SK-N-SH treated with all-trans-retinoic acid at 6 μM for 48 hours (cell line): ENCODE measurements at regions not wholly inside any gene's neighbourhood (a gene's known extent, or its start where the extent isn't known, plus 50 kb on each side); places are given as distances from the start of the nearest gene placed in this dataset.

Experiments
- ATAC-seq: fragments of 200-7000 bp; cut with Tn5 transposase; 3 replicates; pipeline ENCODE4 v1.9.1; 2020; ENCODE audit warnings: mild to moderate bottlenecking, moderate library complexity
- ARNTL ChIP-seq: fragments of 450-650 bp; formaldehyde crosslinking; IDR thresholded peaks from 2 replicates; pipeline ENCODE4 v1.5.0; 2020; ENCODE audit warnings: low read depth, mild to moderate bottlenecking, moderate library complexity, borderline replicate concordance
- CREB5 ChIP-seq: fragments of 250-450 bp; sonication (Bioruptor Pico); IDR thresholded peaks from 2 replicates; pipeline ENCODE4 v1.5.1; 2020; ENCODE audit warnings: low read depth, mild to moderate bottlenecking, moderate library complexity
- CSDC2 ChIP-seq: fragments of 250-450 bp; sonication (Bioruptor Pico); IDR thresholded peaks from 2 replicates; pipeline ENCODE4 v1.5.0; 2020; ENCODE audit warnings: mild to moderate bottlenecking, moderate library complexity
- ESRRG ChIP-seq: fragments of 250-450 bp; sonication (Bioruptor Pico); IDR thresholded peaks from 2 replicates; pipeline ENCODE4 v1.6.1; 2021; ENCODE audit warnings: mild to moderate bottlenecking
- GLIS3 ChIP-seq: fragments of 250-450 bp; sonication (Bioruptor Pico); IDR thresholded peaks from 2 replicates; pipeline ENCODE4 v1.5.0; 2020; ENCODE audit warnings: mild to moderate bottlenecking, moderate library complexity
- ISL1 ChIP-seq: fragments of 250-450 bp; sonication (Bioruptor Pico); IDR thresholded peaks from 2 replicates; pipeline ENCODE4 v2.1.2; 2022; ENCODE audit warnings: mild to moderate bottlenecking, moderate library complexity
- OSR1 ChIP-seq: fragments of 250-450 bp; sonication (Bioruptor Pico); IDR thresholded peaks from 2 replicates; pipeline ENCODE4 v1.8.0; 2022; ENCODE audit warnings: moderate library complexity, mild to moderate bottlenecking, inconsistent platforms
- POU6F1 ChIP-seq: fragments of 250-450 bp; sonication (Bioruptor Pico); IDR thresholded peaks from 2 replicates; pipeline ENCODE4 v1.8.0; 2021; ENCODE audit warnings: low read depth, mild to moderate bottlenecking, moderate library complexity, borderline replicate concordance
- PPARA ChIP-seq: fragments of 250-450 bp; sonication (Bioruptor Pico); IDR thresholded peaks from 2 replicates; pipeline ENCODE4 v1.5.0; 2020; ENCODE audit warnings: mild to moderate bottlenecking, borderline replicate concordance
- RARB ChIP-seq: fragments of 250-450 bp; sonication (Bioruptor Pico); IDR thresholded peaks from 2 replicates; pipeline ENCODE4 v1.8.0; 2021; ENCODE audit warnings: mild to moderate bottlenecking, moderate library complexity
- SNAI2 ChIP-seq: fragments of 250-450 bp; sonication (Bioruptor Pico); IDR thresholded peaks from 2 replicates; pipeline ENCODE4 v1.5.0; 2020; ENCODE audit warnings: mild to moderate bottlenecking, moderate library complexity
- TOX ChIP-seq: fragments of 250-450 bp; sonication (Bioruptor Pico); IDR thresholded peaks from 2 replicates; pipeline ENCODE4 v1.8.0; 2021; ENCODE audit warnings: mild to moderate bottlenecking, moderate library complexity, borderline replicate concordance
- ZC3H10 ChIP-seq: fragments of 250-450 bp; sonication (Bioruptor Pico); IDR thresholded peaks from 2 replicates; pipeline ENCODE4 v1.5.1; 2021; ENCODE audit warnings: mild to moderate bottlenecking, moderate library complexity
- ZFP3 ChIP-seq: fragments of 250-450 bp; sonication (Bioruptor Pico); IDR thresholded peaks from 2 replicates; pipeline ENCODE4 v1.5.0; 2020; ENCODE audit warnings: mild to moderate bottlenecking, moderate library complexity
- ZNF565 ChIP-seq: fragments of 450-650 bp; formaldehyde crosslinking; conservative IDR thresholded peaks from 2 replicates; pipeline ENCODE4 v1.5.0; 2020; ENCODE audit warnings: low read depth, mild to moderate bottlenecking, moderate library complexity
- ZNF70 ChIP-seq: fragments of 450-650 bp; formaldehyde crosslinking; IDR thresholded peaks from 2 replicates; pipeline ENCODE4 v1.5.0; 2020; ENCODE audit warnings: mild to moderate bottlenecking, moderate library complexity
- ZNF8 ChIP-seq: fragments of 450-650 bp; formaldehyde crosslinking; IDR thresholded peaks from 2 replicates; pipeline ENCODE4 v1.5.0; 2020; ENCODE audit warnings: mild to moderate bottlenecking, moderate library complexity
- TF ChIP-seq, protein P1 (sequence below): fragments of 250-450 bp; sonication (Bioruptor Pico); IDR thresholded peaks from 2 replicates; pipeline ENCODE4 v1.5.0; 2020; ENCODE audit warnings: mild to moderate bottlenecking, moderate library complexity
- TF ChIP-seq, protein P2 (sequence below): fragments of 250-450 bp; sonication (Bioruptor Pico); IDR thresholded peaks from 2 replicates; pipeline ENCODE4 v1.5.1; 2021; ENCODE audit warnings: mild to moderate bottlenecking, moderate library complexity

GRCh38 chr16:13338044-13338443 is 436.6 kb downstream of the SHISA9 start (continued):
- TF ChIP-seq, protein P1, sequence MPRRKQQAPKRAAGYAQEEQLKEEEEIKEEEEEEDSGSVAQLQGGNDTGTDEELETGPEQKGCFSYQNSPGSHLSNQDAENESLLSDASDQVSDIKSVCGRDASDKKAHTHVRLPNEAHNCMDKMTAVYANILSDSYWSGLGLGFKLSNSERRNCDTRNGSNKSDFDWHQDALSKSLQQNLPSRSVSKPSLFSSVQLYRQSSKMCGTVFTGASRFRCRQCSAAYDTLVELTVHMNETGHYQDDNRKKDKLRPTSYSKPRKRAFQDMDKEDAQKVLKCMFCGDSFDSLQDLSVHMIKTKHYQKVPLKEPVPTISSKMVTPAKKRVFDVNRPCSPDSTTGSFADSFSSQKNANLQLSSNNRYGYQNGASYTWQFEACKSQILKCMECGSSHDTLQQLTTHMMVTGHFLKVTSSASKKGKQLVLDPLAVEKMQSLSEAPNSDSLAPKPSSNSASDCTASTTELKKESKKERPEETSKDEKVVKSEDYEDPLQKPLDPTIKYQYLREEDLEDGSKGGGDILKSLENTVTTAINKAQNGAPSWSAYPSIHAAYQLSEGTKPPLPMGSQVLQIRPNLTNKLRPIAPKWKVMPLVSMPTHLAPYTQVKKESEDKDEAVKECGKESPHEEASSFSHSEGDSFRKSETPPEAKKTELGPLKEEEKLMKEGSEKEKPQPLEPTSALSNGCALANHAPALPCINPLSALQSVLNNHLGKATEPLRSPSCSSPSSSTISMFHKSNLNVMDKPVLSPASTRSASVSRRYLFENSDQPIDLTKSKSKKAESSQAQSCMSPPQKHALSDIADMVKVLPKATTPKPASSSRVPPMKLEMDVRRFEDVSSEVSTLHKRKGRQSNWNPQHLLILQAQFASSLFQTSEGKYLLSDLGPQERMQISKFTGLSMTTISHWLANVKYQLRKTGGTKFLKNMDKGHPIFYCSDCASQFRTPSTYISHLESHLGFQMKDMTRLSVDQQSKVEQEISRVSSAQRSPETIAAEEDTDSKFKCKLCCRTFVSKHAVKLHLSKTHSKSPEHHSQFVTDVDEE, result no peak
- TF ChIP-seq, all 23 proteins: peak for 0

GRCh38 chr16:13342675-13343074 is 441.3 kb downstream of the SHISA9 start:
- TF ChIP-seq ISL1 (CRISPR knock-in tag) (no peak), GLIS3 (no peak), RARB (CRISPR knock-in tag) (no peak), ZNF565 (CRISPR knock-in tag) (no peak), PPARA (CRISPR knock-in tag) (no peak), TOX (no peak), ZC3H10 (CRISPR knock-in tag) (no peak), CSDC2 (CRISPR knock-in tag) (no peak), OSR1 (CRISPR knock-in tag) (no peak), SNAI2 (CRISPR knock-in tag) (no peak), ARNTL (CRISPR knock-in tag) (no peak), ZNF70 (CRISPR knock-in tag) (no peak), ESRRG (CRISPR knock-in tag) (no peak), POU6F1 (no peak), CREB5 (no peak)
- TF ChIP-seq, protein P1, result no peak
- TF ChIP-seq, protein P2, sequence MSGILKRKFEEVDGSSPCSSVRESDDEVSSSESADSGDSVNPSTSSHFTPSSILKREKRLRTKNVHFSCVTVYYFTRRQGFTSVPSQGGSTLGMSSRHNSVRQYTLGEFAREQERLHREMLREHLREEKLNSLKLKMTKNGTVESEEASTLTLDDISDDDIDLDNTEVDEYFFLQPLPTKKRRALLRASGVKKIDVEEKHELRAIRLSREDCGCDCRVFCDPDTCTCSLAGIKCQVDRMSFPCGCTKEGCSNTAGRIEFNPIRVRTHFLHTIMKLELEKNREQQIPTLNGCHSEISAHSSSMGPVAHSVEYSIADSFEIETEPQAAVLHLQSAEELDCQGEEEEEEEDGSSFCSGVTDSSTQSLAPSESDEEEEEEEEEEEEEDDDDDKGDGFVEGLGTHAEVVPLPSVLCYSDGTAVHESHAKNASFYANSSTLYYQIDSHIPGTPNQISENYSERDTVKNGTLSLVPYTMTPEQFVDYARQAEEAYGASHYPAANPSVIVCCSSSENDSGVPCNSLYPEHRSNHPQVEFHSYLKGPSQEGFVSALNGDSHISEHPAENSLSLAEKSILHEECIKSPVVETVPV (CRISPR knock-in tag), result no peak
- ATAC-seq, result no peak

- TF ChIP-seq ZNF8 (no peak), ZNF565 (CRISPR knock-in tag) (no peak), OSR1 (CRISPR knock-in tag) (no peak), ZC3H10 (CRISPR knock-in tag) (no peak), ZFP3 (CRISPR knock-in tag) (no peak), GLIS3 (no peak)
- TF ChIP-seq, protein P2 (CRISPR knock-in tag), result no peak
- no peak for ATAC-seq
These were observed 442.6 kb downstream of the SHISA9 start for GRCh38 chr16:13344001-13344400.
